Activated CD4-positive, alpha-beta T cell treated with anti-CD3 and anti-CD28 coated beads, Interleukin-2, amount 50 U/mL, for 4 hours (primary cell): ENCODE measurements at regions not wholly inside any gene's neighbourhood (a gene's known extent, or its start where the extent isn't known, plus 50 kb on each side); places are given as distances from the start of the nearest gene placed in this dataset.

Source experiments
- DNase-seq, 2 experiments: peaks; one replicate each; pipeline ENCODE4 v3.0.0-alpha.2; 2020

DNA sequence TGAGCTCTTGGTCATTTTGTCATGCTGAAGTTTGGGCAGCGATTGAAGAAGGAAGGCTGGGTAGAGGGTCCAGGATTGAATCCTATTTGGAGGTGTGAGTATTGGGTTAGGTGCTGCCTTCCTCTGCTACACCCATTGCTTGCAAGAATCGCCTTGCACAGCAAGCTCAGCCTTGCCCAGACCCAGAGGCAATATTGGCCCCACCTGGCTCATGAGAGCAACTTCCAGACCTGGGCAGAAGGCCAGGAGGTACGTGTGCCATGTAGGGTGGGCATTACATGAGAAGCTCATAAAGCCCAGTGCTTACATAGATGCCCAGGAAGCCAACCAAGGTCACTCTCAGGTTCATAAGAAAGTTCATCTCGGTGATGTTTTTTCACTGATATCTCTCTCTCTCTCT is 718.0 kb downstream of the EFNB2 start:
- DNase-seq: no peak

DNA sequence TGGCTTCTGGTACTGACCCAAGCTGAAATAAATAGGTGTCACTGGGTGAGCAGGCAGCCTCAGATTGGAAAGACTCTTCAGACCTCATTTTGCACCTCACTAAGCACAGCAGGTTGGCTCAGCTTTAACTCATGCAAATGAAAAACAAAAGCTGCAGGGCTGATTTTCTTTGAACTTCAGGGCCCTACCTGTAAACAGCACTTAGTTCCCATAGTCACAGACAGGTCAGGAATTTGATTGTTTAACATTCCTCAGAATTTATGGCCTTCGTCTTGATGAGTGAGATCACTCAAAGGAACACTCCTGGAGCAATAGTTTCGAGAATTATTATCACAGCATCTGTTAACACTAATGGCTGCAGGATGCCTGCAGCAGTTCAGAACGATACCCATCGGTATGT is 718.5 kb downstream of the EFNB2 start:
- DNase-seq: no peak

DNA sequence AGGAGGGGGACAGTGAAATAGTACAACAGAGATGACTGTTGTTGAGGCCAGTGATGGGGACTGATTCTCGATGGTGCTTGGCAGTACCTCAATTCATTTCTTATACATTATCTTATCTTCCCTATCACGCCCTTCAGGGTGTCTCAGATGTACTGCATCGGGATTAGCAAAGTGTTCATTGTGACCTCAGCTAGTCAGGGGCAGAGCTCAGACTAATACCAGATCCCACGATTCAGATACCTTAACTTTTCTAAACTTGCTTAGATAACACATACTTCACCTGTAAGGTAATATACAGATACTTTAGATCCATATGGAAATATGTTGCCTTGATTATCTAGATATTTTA is 720.6 kb downstream of the EFNB2 start:
- DNase-seq: no peak

DNA sequence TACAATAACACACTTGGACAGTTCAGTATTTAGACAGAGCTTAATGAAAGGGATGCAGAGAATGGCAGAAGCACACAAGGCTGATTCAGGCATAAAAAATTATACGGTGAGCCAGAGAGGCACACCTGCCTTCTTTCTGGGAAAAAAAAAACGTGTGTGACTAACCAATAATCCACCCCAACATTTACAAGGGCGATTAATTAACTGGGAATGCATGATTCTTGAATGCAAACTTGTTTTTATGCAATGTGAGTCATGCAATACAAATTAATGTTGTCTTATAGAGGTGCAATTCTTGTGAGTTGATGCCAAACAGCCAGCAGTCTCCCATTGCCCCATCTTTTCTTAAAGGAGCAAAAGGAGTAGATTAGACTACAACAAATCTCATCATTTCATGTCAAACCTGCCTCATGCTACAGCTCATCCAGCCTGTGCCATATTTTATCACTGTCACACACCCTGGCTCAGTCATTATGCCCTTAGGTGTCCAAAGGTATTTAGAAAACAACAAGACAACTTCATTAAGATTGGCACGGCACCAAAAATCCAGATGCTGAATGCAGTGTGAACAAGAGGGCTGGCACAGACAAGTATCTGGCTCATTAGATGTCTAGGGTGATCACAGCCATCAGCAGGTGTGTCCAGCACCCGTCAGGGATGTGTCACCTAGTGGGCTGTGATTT is 721.1 kb downstream of the EFNB2 start:
- no peak for DNase-seq

DNA sequence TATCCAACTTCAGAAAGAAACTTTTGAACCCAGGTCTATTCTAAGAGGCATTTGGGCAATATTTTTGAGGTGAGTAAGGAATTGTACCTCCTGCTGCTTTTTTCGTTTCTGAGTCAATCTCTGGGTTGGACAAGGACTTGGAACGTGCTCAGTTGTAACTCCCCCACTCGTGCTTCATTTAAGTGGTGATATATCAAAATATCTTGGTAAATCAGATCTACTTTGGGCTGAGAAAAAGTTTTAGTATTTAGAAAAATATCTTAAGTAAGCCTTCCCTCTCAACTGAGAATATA is 728.9 kb downstream of the EFNB2 start:
- DNase-seq: no peak

DNA sequence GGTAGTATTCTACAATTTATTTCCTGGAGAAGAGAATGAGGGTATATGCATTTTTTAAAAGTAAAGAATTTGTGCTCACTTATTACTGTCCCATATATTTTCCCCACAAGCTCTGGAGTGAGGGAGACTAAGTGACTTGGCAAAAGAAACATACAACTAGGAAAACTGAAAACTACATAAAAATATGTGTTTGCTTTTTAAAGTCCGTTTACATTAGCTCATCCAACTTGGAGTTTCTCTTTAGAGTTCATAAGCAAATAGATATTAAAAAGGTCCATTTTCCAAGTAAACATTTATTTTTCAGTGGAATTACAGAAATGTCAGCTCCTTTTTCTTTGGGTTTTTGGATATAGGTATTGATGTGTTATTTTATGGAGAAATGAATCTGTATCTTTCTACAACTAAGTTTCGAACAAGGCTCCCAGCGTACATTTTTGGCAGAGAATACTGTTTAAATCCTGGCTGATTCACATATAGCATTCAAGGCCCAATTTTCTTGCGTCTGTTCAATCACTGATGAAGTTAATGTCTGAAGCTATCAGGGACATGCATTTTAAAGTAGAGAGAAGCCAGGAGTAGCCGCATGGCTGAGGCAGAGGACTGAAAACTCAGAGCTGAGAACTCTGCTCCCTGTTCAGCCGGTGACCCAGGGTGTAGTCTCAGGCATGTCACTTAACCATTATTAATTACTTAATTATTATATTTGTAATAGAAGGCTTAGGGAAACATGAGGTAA is 729.4 kb downstream of the EFNB2 start:
- no peak for DNase-seq

DNA sequence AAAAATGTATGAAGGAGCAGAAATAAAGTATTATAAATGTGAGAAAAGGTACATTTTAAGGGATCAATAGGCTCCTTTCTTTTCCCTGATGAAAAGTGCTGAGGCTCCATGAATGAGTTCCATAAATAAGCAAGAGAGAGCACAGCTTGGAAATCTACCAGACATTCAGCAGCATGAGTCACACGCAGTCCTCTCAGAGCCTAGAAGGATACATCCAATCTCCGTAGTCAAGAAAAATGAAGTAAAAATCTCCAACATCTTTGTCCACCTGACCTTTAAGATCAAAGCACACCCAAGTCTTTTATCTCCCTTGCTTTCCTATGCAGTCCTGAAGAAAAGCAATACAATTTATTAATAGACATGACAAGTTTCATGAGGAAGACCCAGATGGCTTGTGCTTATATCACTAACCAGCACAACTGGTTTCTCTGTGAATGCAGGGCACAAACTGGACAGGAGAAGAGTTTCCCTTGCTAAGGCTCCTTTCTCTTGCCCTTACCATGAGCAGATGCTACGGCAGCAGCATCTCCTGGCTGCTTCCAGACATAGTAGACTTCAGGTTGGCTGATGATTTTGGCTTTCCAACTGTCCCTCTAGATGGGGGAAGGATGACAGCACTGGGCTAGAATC is 730.8 kb downstream of the EFNB2 start:
- DNase-seq: no peak

DNA sequence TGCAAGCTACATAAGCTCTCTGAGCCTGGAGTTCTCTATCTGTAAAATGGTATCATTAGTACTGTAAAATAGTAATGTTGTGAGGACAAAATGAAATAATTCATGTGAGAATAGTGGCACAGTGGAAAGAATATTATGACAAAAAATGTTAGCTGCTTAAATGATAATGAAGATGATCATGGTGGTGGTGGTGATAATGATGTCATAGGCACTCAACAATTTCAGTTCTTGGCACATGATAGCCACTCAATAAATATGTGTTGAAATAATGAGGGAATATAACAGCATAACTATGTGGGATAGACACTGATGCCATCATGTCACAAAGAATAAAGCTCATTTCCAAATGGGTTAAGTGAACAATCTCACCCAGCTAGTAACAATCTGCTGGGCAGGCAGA is 736.3 kb downstream of the EFNB2 start:
- no peak for DNase-seq

DNA sequence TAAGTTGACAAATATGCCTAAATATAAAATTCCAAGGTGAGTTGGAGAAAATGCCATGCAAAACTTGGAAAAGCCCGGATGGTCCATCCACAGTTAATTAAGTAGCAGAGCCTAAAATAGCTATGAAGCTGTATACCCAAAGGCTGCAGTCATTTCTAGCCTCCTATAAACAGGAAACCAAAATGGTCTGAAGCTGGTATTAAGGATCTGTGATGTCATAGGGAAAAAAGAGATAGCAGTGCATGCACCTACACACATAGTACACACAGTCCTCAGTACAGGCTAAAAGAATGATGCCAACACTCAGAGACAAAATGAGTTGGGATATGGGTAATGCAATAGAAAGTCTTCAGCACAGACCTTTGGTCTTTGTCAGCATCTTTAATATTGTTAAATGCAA is 736.9 kb downstream of the EFNB2 start:
- no peak for DNase-seq

DNA sequence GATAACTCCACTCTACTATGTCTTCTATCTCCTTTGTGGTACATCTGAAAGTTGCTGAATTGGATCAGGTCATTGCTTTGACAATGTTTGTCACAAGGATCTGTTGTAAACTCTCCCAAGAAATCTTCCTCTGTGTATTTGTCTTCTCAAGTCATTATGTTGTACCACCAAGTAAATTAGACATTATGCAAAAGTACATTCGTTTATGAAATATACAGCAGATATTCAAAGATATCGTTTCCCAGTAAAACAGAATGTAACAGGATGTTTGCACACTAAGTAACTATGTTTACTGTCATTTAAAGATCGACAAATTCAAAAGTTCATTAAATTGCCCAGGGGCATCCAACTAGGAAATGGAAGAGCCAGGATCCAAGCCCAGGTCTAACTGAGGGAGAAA is 739.4 kb downstream of the EFNB2 start:
- no peak for DNase-seq

DNA sequence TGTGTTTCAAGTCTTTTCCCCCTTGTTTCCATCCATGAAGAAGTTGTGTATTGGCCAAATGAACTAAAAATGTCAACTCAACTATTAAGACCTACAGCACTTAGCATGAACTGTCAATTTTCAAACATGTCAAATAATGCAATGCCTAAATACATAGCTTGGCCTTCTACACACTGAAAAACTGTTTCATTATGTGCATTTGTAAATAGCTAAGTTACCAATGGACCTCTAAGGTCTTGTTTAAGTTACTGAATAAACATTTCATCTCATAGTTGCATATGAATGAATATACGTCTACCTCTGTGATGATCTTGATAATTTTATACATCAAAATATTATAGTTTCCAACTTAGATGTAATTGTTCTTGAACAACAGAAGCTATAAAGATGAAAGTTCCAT is 744.5 kb downstream of the EFNB2 start:
- DNase-seq: no peak

DNA sequence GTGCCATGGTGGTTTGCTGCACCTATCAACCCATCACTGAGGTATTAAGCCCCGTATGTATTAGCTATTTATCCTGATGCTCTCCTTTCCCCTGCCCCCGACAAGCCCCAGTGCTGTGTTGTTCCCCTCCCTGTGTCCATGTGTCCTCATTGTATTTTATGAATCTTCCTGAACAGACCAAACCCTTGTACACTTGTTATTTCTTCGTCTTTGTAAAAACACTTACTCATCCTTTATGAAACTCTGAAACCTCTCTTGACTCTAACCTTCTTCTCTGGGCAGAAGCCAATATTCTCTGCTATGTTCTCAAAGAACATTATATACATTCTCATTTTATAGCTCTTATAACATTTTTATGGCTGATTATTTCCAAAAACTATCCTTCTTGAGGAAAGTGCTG is 746.9 kb downstream of the EFNB2 start:
- DNase-seq: no peak

DNA sequence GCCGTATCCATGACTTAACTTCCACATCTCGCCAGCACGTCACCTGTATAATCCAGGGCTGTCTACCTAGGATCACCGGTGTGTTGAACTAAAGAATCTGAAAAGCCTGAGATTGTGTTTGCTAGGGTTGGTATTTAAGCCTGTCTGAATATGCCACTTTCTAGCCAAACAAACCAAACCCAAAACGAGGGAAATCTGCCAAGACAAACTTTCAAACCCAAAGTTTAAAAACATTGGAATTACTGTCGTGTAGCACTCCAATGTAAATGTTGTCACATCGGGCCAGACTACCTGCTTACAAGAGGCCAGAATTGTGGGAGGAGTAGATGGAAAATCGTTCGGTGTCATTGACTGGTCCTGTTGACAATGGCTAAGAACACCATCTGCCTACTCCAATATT is 747.8 kb downstream of the EFNB2 start:
- no peak for DNase-seq

DNA sequence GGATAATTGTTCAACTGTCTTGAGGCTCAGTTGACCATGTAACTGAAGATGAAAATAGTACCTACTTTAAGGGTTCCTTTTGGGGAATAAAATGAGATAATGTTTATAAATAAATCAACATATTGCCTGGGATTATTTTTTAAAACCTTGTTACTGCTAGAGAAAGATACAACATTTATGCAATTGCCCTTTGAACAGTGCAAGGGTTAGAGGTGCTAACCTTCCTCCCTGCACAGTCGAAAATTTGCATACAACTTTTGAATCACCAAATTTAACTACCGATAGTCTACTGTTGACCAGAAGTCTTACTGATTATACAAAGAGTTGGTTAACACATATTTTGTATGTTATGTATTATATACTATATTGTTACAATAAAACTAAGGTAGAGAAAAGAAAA is 750.0 kb downstream of the EFNB2 start:
- no peak for DNase-seq

DNA sequence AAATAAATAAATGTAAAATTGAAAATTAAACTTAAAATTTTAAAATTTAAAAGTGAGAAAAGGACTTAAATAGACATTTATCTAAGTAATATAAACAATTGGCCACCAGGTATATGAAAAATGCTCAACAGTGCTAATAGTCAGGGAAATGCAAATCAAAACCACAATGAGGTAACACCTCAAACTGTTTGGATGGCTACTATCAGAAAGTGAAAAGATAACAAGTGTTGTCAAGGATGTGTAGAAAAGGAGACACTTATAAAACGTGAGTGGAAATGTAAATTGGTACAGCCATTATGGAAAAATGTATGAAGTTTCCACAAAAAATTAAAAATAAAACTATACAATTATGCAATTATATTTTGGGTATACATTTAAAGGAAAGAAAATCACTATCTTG is 752.2 kb downstream of the EFNB2 start:
- no peak for DNase-seq

DNA sequence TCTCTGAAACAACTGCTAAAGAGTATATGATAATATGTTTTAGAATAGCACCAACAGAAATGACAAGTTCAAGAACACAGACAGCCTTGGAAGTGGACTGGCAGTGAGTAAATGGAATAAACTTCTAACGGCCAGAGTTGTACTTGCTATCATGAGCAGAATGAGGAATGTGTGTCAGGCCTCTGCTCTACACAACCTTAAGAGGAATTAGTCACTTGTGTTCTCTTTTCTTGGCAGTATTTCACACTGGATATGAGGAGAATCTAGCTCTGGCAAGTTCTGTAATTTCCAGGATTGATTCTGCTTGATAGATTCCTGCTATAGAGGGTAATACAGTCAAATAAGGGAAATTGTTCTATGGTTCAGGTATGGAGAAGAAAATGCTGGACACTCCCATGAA is 757.3 kb downstream of the EFNB2 start:
- no peak for DNase-seq

DNA sequence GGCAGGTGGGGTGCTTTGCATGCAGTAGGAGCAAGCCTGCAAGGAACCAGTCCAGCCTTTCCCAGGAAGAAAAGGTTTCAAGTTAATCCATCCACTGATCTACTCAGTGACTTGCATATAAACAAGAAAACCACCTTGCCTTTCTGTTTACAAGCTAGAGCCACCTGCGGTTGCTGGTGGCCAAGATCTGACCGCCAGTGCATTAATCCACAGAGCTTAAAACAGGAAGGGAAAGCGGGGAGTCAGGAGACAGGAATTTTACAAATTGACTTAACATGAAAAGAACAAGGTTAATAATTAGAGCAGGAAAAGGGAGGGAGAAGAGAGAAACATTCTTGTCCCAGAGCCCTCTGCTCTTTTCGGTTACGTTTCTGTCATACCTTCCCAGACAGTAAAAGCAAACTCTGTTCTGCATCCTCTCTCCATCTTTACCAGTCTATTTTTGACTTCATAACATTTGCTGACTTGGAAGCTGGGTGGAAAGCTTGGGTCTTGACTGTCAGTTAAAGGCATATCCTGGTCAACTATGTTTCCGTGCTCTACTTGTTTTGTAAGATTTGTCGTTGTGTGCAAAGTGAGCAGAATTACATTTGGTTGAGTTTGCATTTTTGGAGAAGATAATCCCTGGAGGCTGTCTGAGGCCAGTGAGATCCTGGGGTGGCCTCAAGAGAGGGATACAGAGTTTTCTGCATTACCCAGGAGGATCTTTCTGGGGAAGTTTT is 760.6 kb downstream of the EFNB2 start:
- no peak for DNase-seq

DNA sequence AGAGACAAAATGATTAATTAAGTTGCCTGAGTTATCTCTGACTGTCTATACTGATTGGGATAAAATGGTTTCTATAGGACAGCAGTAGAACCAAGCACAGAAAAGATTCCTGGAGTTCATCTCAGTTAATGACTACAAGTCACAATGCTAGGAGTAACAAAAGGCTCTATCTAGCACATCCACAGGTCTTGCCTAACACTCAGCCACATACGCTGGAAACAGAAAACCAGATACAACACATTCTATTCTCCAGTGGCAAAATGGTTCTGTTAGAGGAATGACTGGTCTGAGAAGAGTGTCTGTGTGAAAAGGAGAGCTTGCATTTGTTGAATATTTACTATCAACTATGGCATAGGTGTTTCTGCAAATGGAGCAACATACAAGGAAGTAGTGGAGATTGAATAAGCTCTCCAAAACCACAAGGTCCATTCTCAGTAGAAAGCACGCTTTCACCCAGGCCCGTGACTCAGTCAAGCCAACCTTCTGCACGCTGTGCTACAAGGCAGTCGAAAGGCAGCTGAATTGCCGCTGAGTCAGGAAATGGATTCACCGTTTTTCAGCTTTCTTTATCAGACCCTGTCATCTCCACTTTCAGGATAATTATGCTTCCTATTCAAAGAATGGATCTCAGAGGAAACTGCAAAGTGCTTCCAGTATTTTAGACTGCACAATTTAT is 761.5 kb downstream of the EFNB2 start:
- DNase-seq: no peak

DNA sequence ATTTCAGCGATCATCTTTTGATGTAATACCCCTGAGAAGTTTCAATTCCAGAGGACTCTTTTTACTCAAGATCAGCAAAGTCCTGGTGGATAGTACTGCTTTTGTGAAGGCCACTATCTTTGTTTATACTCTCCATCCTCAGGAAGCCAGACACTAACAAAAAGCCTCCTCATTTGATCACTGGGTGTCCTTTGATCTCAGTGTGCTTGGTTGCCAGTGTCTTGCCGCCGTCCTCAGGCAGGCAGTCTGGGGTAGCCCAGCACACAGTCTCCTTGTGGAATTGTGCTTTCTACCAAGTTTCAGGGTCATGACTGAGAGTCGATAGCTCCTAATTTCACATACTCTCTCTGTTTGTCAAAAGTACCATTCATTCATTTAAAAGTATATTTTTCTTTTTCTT is 762.2 kb downstream of the EFNB2 start:
- DNase-seq: no peak

DNA sequence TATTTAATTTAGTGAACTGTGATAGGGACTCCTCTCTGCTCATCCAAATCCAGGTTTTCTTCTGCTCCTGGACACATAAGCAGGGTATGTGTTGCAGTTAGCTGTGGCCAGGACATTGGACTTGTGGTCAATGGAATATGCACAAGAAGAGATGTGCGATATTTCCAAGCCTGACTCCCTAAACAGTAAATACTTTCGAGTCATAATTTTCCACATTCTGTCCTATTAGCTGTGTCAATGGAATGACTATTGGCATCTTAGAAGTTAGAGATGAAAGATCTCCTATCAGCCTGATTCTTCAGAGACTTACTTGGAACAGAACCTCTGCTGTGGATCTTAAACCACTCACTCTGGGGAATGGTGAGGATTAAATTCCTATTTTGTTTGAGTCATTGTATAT is 771.0 kb downstream of the EFNB2 start:
- no peak for DNase-seq

DNA sequence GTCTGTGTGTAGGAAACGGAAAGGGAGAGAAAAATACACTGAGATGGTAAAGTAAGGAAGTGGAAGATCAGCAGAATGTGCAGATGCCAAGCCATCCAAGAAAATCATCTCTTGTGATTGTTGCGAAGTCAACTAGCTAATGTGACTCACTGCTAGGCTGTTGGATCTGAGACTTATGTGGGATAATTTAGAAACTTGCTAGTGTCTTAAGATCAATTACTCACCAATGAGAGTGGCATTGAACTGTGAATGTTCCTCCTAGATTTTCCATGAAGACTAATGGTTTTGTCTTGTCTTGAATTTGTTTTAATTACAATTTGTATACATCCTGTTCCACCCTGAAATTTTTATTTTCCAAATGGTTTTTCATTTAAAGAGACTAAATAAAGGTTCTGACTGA is 771.6 kb downstream of the EFNB2 start:
- DNase-seq: no peak

DNA sequence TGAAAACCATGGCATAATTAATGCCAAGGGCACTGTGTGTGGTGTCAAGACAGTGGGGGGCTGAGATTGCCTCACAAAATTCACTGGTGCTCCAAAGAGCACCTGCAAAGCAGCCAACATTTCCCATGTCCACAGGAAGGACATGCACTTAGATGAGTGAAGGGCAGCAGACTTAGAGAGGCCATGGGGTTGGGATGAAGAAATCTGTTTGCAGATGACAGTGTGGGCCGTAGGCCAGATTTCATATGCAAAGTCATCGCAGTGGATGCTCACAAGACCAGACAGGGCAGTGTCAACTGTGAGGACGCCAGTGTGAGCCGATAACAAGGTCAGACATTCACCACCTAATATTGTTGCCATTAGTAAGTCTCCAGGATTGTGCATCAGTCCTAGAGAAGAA is 773.4 kb downstream of the EFNB2 start:
- no peak for DNase-seq
